Calu3 (cell line): ENCODE measurements at regions not wholly inside any gene's neighbourhood (a gene's known extent, or its start where the extent isn't known, plus 50 kb on each side); places are given as distances from the start of the nearest gene placed in this dataset.

Source experiments
- BruUV-seq: library from RNA; stranded (reverse); fragments of 400-500 nt; replicated peaks from 2 replicates; lab custom pipeline; 2021; lab: Mats Ljungman, UMichigan
- CTCF ChIA-PET: fragments of 300-600 bp; sonication (Branson Sonifier 250); formaldehyde crosslinking; loops from one replicate; lab custom pipeline; 2022; ENCODE audit warnings: antibody characterized with exemption; lab: Charles Lee
- DNase-seq: peaks from one replicate; pipeline ENCODE4 v3.0.0; 2022
- H3K27ac Mint-ChIP-seq: one replicate; pipeline ENCODE4 v1.8.0; 2022; ENCODE audit warnings: mixed read lengths; ENCODE audit not compliant: unreplicated experiment
- H3K27me3 Mint-ChIP-seq: one replicate; pipeline ENCODE4 v1.8.0; 2022; ENCODE audit warnings: mixed read lengths; ENCODE audit not compliant: unreplicated experiment
- H3K36me3 Mint-ChIP-seq: one replicate; pipeline ENCODE4 v1.8.0; 2022; ENCODE audit warnings: mild to moderate bottlenecking, moderate library complexity, mixed read lengths; ENCODE audit not compliant: insufficient read depth, unreplicated experiment
- H3K4me1 Mint-ChIP-seq: one replicate; pipeline ENCODE4 v1.8.0; 2022; ENCODE audit warnings: mild to moderate bottlenecking, low read depth, mixed read lengths; ENCODE audit not compliant: unreplicated experiment
- H3K4me3 Mint-ChIP-seq: one replicate; pipeline ENCODE4 v1.8.0; 2022; ENCODE audit warnings: mild to moderate bottlenecking, low read depth, moderate library complexity, mixed read lengths; ENCODE audit not compliant: unreplicated experiment
- H3K9me3 Mint-ChIP-seq: one replicate; pipeline ENCODE4 v1.8.0; 2022; ENCODE audit warnings: low read depth, mixed read lengths; ENCODE audit not compliant: unreplicated experiment
- intact Hi-C: fragments of 100-400 bp; cut with micrococcal nuclease; formaldehyde crosslinking; loops from one replicate; pipeline ENCODE4 v1.10.0; 2022; ENCODE audit not compliant: unreplicated experiment
- TF ChIP-seq, protein P1 (sequence below): fragments of 200-600 bp; IDR thresholded peaks from one replicate; pipeline ENCODE4 v1.8.0; 2022; ENCODE audit warnings: antibody characterized with exemption; ENCODE audit not compliant: unreplicated experiment

DNA sequence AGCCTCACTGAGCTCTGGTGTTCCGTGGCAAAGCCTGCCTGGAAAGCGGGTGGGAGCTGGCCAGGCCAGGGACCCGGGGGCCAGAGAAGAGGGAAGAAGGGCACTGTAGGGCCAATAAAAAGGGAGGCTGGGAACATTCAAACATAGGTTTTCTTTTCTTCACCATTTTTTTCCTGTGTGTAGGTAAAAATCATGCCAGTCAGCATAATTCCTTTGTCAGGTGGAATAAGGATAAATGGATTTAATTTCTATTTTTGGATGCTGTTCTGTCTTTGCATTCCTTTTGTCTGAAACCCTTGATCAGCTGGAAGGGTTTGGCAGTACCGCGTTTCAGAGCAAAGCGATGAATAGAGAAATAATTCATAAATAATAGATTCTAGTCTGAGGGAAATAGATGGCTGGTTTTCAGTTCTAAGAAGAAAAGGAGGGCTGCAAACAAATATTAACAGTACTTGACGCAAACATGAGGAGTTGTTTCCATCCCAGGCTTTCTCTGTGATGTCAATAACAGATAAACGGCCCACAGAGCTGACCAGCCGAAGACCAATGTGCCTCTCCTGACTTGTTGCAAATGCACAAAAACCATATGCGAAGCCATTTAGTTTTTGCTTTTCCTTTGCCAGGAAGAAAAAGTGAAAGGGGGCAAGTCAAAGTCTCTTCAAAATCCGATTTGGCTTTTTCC lies 384.4 kb downstream of the TSN start:
- no TSS peak for BruUV-seq
- no peak overlapping the region for H3K27ac Mint-ChIP-seq

DNA sequence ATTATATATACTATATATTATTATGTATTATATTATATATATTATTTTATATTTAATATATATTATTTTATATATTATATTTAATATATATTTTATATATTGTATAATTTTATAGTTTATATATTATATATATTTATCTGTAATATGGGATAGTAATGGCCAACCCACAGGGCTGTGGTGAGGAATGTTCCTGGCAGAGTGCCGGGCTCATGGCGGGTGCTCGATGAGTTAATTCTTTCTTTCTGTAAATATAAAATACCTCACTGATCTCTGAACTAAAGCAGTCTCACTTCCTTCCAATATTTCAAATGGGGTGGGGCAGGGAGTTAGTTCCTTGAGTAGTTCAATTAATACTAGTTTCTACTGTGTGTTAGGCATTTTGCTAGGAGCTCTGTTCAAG lies 389.4 kb downstream of the TSN start:
- TF ChIP-seq, protein P1, sequence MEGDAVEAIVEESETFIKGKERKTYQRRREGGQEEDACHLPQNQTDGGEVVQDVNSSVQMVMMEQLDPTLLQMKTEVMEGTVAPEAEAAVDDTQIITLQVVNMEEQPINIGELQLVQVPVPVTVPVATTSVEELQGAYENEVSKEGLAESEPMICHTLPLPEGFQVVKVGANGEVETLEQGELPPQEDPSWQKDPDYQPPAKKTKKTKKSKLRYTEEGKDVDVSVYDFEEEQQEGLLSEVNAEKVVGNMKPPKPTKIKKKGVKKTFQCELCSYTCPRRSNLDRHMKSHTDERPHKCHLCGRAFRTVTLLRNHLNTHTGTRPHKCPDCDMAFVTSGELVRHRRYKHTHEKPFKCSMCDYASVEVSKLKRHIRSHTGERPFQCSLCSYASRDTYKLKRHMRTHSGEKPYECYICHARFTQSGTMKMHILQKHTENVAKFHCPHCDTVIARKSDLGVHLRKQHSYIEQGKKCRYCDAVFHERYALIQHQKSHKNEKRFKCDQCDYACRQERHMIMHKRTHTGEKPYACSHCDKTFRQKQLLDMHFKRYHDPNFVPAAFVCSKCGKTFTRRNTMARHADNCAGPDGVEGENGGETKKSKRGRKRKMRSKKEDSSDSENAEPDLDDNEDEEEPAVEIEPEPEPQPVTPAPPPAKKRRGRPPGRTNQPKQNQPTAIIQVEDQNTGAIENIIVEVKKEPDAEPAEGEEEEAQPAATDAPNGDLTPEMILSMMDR = no peak
- Mint-ChIP-seq H3K4me3 (no peak overlapping the region), H3K4me1 (no peaks in the 10 kb centered on the region), H3K27me3 (peaks cover 21% of the 10 kb centered on the region), H3K9me3 (no peaks in the 10 kb centered on the region), H3K36me3 (no peaks in the 10 kb centered on the region), H3K27ac (no peak overlapping the region)
- no peak for DNase-seq
- no TSS peak for BruUV-seq
- CTCF ChIA-PET = no interaction called here
- intact Hi-C loops = no loop called here

More for the DNA sequence above, 384.4 kb downstream of the TSN start:
- TF ChIP-seq, protein P1 = no peak
- intact Hi-C loops = no loop called here
- H3K36me3 Mint-ChIP-seq = no peaks in the 10 kb centered on the region
- CTCF ChIA-PET = no interaction called here
- DNase-seq = no peak
- peaks cover 2% of the 10 kb centered on the region for H3K9me3 Mint-ChIP-seq
- H3K4me1 Mint-ChIP-seq = peaks cover 7% of the 10 kb centered on the region
- H3K4me3 Mint-ChIP-seq = no peak overlapping the region
- peaks cover 21% of the 10 kb centered on the region for H3K27me3 Mint-ChIP-seq

DNA sequence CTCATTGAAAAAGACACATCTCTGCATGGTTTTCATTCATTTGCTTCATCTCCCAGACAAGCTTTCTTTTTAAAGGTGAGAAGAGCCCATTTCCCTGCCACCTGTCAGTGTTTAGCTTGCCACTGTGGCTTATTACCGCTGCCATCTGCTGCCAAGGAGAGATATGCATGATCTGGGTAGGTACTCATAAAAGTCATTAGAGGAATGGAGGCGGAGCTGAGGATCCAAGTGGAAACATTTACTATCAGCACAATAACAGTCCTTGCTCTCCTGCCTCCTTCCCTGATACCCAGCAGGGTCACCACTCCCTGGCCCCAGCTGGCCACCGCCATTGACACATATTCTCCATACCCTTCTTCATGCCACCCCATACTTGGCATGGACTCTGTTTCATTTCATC lies 390.4 kb downstream of the TSN start:
- peaks cover 30% of the 10 kb centered on the region for H3K27me3 Mint-ChIP-seq
- no TSS peak for BruUV-seq
- TF ChIP-seq, protein P1 = no peak

DNA sequence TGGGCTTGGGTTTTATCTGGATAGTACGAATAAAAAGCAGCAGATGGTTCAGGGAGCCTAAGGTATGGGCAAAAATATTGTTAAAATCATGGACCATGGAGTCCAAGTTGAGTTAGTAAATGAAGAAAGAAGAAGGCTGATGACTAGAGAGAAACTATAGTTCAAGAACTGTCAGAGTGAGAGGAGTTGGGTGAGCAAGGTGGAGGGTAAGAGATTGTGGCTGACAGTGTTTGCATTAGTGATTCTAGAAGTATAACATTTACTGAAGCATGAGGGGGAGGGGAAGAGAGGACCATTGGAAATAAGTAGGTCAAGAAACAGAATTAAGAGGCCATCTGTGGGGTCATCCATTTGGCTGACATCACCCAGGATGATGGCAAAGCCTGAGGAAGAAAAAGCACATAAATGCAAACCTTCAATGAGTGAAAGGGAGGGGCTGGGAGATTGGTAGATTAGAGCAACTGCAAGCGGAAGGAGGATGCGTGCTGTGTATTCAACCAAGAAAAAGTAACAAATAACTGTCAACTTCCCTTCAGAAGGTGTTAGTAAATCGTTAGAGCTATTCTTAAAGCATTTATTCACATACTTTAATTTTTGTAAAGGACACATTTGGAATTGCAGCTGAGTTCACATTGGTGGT lies 392.8 kb downstream of the TSN start:
- DNase-seq = no peak
- Mint-ChIP-seq H3K27me3 (peaks cover 36% of the 10 kb centered on the region), H3K4me1 (no peaks in the 10 kb centered on the region), H3K27ac (no peak overlapping the region), H3K9me3 (no peaks in the 10 kb centered on the region), H3K36me3 (no peaks in the 10 kb centered on the region), H3K4me3 (no peak overlapping the region)
- BruUV-seq = no TSS peak
- CTCF ChIA-PET = no interaction called here
- intact Hi-C loops = no loop called here
- TF ChIP-seq, protein P1 = no peak

More for the DNA sequence above, 390.4 kb downstream of the TSN start:
- CTCF ChIA-PET = no interaction called here
- Mint-ChIP-seq H3K4me1 (no peaks in the 10 kb centered on the region), H3K9me3 (no peaks in the 10 kb centered on the region), H3K36me3 (no peaks in the 10 kb centered on the region), H3K4me3 (no peak overlapping the region), H3K27ac (no peak overlapping the region)
- intact Hi-C loops = no loop called here
- no peak for DNase-seq
